ENCODE measurements at regions not wholly inside any gene's neighbourhood (a gene's known extent, or its start where the extent isn't known, plus 50 kb on each side); places are given as distances from the start of the nearest gene placed in this dataset.

DNA sequence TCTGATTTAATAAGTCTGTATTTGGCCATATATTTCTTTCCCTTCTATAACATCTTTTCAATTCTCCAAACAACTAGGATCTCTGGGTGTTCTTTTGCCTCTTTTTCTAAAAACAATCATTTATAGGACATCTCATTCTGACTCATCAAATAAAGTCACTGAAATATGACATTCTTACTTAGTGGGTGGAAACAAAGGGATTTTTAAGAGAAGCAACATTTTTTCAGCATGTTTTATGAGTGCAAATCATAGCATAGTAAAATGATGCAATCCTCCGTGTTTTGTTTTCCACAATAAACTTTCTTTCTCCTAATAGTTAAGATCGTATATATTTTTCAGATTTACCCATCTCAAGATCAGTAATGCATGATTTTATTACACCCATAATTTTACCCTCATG lies 179.8 kb downstream of the SPCS3 start:
- no peak for TF ChIP-seq EZH2phosphoT487 (IDR thresholded peaks at IDR 0.05; ENCODE audit: borderline replicate concordance)
- TF ChIP-seq YY1 (IDR thresholded peaks at IDR 0.05; ENCODE audit: extremely low read depth, insufficient replicate concordance, low read depth, low read length), result no peak
- TF ChIP-seq, protein P1, sequence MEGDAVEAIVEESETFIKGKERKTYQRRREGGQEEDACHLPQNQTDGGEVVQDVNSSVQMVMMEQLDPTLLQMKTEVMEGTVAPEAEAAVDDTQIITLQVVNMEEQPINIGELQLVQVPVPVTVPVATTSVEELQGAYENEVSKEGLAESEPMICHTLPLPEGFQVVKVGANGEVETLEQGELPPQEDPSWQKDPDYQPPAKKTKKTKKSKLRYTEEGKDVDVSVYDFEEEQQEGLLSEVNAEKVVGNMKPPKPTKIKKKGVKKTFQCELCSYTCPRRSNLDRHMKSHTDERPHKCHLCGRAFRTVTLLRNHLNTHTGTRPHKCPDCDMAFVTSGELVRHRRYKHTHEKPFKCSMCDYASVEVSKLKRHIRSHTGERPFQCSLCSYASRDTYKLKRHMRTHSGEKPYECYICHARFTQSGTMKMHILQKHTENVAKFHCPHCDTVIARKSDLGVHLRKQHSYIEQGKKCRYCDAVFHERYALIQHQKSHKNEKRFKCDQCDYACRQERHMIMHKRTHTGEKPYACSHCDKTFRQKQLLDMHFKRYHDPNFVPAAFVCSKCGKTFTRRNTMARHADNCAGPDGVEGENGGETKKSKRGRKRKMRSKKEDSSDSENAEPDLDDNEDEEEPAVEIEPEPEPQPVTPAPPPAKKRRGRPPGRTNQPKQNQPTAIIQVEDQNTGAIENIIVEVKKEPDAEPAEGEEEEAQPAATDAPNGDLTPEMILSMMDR (IDR thresholded peaks at IDR 0.05 in 2 of 3, conservative IDR thresholded peaks at IDR 0.05 in 1 of 3; ENCODE audit: borderline replicate concordance in 1 of 3, insufficient read depth in 1 of 3, low read depth in 2 of 3, low read length in 2 of 3), result no peak
- TF ChIP-seq, protein P2, sequence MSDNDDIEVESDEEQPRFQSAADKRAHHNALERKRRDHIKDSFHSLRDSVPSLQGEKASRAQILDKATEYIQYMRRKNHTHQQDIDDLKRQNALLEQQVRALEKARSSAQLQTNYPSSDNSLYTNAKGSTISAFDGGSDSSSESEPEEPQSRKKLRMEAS (IDR thresholded peaks at IDR 0.05), result no peak
- no peak for TF ChIP-seq POLR2A (IDR thresholded peaks at IDR 0.05; ENCODE audit: borderline replicate concordance, extremely low read depth, insufficient read depth, insufficient read length)
- TF ChIP-seq ZNF274 (IDR thresholded peaks at IDR 0.05; ENCODE audit: low read depth, low read length), result no peak
- TF ChIP-seq EZH2 (IDR thresholded peaks at IDR 0.05), result no peak
